Stimulated activated naive CD4-positive, alpha-beta T cell (primary cell): ENCODE measurements at regions not wholly inside any gene's neighbourhood (a gene's known extent, or its start where the extent isn't known, plus 50 kb on each side); places are given as distances from the start of the nearest gene placed in this dataset.

Experiments used
- DNase-seq, 6 experiments: peaks; one replicate each; lab custom pipeline; 2025; lab: John Stamatoyannopoulos, UW

DNA sequence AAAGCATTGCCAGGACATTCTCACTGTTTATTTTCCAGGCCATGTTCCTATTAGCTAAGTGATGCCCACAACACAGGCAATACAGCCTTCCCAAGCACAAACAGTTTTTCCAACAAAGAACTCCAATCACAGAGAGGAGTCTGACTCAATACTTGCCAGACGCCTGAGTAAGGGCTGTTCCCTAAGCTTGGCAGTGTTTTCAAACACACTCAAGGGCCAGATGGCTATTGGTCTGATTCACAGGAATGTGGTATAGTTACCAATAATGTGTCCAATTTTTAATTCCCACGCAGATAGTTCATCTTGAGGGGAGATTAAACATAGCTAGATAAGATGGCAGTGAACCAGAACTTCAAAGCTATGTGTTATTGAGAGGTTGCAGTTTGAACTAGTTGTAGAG, 381.0 kb downstream of the SNAPC1 start:
- DNase-seq, result no peak

- DNase-seq, result no peak
Observed at GRCh38 chr14:62144863-62145262, 382.6 kb downstream of the SNAPC1 start.

- no peak for DNase-seq
Observed at GRCh38 chr14:62146030-62146429, 383.8 kb downstream of the SNAPC1 start.

DNA sequence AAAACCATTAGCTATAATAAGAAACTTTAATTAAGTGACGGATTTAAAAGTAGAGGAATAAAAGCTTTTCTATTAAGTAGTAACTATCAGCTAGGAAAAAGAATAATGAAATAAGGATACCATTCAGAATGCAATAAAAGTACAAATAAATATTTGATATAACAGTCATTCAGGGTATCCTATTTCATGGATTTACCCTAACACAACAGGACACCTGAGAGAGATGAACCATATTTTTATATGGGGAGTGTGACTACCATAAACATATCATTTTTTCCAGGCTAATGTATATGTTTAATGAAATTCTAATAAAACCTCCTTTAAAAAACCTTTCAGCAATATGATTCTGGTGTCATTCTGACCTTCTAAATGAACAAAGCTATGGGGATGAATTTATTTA, 393.8 kb downstream of the SNAPC1 start:
- no peak for DNase-seq

DNA sequence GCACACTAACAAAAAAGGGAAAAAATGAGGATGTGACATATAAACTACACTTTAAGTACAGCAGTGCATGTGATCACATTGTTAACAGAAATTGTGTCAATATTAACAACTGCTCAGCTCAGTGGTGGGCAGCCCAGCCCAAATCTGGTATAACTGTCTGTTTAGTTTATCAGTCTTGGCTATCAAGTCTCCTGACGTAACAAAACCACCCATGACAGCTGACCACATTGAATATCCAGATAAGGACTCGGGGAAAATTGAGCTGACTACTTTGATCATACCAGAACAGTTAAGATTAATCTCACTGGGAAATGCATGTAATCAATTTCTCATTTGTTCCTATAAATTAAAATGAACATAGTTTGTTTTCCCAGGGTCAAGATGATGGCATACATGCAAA, 396.6 kb downstream of the SNAPC1 start:
- DNase-seq, result no peak

- DNase-seq, result no peak
Observed at GRCh38 chr14:62159314-62159713, 397.1 kb downstream of the SNAPC1 start.

DNA sequence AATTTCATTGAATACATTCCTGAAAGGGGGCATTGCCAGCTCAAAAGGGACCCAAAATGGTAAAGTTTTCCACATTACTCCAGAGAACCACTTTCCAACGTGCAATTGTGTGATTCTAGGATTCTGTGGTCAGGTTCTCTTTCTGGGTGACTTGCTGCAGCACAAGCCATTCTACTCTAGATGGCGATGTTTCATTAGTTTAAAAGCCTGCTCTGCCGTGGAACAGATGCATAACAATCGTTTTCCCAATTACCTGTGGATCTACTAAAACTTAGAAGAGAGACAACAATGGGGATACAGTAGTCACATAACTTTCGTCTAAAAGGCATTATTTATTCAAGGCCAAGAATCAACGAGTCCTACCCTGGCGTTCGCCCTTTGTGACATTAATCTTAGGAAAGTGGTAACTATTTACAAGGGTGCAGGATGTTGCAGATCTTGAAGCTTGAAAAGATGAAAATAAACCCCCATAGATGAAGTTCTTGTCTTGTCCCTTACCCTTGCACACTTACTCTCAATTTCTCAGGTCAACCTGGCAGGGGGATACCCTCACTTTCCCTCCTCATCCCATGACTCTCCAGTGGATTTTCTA, 400.9 kb downstream of the SNAPC1 start:
- peak in 1 of 6 experiments; percentile 8 for DNase-seq

DNA sequence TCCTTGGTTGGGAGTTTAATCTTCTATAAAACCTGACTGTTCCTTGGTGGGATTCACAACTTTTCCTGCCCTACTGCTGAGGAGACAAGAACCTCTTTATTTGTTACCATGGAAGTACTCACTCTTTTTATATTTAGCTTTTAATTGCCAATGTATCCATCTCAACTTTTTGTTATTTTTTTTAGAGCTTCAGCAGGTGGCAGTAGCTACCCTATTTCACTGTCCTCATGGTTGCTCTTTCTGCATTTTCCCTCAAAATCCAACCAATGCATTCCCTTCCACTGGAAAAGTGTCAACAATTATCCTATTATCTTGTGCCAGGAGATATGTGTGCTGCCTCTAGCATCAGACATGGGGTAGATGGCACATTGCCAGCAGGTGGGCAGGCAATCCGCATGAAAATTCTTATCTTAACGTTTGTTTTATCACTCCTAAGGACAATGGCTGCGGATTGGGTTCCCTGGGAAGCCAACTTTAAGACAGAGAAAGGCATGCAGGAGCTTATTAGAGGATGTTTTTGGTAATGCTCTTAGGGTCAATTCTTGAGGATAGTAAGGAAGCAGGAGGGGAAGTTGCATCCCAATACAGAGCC, 406.4 kb downstream of the SNAPC1 start:
- no peak for DNase-seq

DNA sequence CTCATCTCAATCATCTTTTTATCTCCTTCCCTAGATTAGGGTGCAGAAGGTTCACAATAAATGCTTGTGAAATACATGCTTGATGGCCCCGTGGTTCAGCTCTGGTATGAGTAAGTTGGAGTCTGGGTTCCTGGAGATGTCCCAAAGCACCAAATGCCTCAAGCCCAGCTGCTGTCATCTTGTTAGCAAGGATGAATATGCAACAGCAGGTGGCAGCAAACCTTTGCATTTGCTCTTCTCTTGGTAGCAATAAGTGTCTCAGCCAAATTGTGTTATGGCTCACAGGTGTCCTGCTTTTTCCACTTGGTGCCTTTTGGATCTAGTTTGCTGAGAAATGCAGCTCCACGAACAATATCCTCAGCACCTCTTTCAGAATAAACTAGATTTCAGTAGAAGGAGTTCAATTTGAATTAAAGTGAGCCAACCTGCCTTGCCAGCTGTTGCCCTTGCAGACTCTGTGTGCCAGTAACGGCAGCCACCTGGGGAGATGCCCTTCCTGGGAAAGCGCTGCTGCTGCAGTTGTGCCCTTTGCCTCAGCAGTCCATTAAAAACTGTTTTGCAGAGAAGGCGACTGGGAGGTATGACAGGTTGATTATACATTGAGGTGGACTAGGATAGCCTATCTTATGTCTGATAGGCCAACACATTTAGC, 417.3 kb downstream of the SNAPC1 start:
- DNase-seq, result no peak

GRCh38 chr14:62181591-62181990, 419.4 kb downstream of the SNAPC1 start:
- DNase-seq, result no peak

DNA sequence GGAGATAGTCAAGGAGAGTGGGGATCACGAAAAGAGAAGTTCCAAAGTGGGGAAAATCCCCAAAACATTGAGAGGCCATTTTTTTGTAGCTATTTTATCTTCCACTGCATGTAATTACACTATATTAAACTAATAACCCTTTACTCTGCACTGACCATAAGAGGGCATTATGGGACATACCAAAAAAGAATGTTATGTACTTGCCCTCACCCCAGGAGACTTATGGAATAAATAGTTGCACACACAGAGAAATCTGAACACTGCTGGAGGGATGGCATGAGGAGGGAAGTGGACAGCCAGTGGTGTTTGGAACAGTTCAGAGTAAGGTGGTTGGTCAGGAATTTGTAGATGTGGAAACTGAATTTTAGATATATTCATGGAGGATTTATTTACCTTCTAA, 422.9 kb downstream of the SNAPC1 start:
- no peak for DNase-seq

- DNase-seq, result no peak
Observed at GRCh38 chr14:62187265-62187664, 425.0 kb downstream of the SNAPC1 start.

DNA sequence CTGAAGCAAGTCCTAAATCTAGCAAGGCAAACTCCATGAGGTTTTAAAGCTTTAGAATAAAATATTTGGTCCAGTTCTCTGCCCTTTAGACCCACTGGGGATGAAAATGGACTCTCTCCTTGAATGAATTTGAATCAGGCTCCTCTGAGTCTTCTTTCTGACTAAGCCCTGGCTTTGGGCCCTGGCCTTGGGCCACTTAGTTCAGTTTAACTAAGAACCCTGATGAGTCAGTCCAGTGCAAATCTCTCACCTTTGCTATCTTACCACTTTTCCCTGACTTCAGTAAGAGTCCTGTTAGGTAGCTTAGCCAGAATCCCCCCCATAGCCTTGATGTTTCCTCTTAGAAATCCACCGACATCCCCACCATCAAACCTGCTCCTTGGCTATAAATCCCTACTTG, 427.5 kb downstream of the SNAPC1 start:
- no peak for DNase-seq

DNA sequence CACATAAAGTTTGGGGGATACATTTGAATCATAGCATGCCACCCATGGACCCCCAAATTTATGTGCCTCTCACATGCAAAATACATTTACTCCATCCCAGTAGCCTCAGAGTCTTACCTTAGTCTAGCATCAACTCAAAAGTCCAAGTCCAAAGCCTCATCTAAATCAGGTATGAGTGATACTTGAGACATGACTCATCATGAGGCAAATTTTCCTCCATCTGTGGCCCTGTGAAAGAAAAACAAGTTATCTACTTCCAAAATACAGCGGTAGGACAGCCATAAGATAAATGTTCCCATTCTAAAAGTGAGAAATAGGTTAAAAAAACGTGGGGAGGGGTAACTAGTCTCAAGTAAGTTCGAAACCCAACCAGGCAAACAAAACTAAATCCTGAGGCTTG, 444.2 kb downstream of the SNAPC1 start:
- DNase-seq, result no peak

DNA sequence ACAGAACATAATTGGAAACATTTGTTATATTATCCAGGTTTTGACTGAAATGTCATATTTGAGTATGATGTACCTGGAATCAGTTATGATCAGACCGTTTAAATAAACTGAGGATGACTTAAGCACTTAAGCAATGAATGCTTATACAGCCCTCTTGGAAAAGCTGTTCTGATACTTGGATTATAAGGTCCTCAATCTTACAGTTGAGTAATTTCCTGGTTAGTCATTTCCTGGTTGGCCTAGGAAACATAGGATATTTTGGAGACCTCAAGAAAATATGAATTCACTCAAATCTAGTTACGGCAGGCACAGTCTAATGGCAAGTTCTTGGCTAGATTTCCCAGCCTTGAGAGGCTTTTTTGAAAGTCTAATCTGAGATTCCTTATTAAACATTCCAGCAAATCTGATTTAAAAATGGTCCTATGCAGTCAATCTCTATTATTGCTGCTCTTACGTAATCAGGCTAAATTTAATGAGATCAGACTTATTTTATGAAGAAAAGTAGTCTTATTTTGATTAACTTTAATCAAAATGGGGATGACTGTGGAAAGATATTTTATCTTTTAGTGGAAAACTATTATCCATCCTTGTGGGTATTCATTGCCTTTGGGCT, 447.2 kb downstream of the SNAPC1 start:
- no peak for DNase-seq

DNA sequence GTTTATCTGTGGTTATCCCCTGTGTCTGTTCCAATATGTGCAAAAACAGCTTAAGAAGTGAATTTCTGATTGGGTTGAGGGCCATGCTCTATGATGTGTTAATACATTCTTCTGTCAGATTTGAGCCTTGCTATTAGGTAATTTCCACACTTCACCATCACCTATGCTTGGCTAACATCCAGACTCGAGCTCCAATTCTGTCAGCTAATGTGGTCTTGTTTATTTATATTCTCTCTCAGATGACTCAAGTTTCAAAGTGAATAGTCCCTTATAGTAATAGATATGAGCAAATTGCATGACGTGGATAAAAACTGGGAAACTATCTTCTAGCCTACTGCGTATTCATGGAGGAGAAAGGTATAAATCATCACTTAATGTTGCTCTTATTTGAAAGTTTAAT, 451.3 kb downstream of the SNAPC1 start:
- no peak for DNase-seq

- DNase-seq, result no peak
Observed at GRCh38 chr14:62216121-62216520, 453.9 kb downstream of the SNAPC1 start.

- no peak for DNase-seq
Observed at GRCh38 chr14:62234849-62235248, 472.6 kb downstream of the SNAPC1 start.

- DNase-seq, result no peak
Observed at GRCh38 chr14:62244221-62244620, 482.0 kb downstream of the SNAPC1 start.

DNA sequence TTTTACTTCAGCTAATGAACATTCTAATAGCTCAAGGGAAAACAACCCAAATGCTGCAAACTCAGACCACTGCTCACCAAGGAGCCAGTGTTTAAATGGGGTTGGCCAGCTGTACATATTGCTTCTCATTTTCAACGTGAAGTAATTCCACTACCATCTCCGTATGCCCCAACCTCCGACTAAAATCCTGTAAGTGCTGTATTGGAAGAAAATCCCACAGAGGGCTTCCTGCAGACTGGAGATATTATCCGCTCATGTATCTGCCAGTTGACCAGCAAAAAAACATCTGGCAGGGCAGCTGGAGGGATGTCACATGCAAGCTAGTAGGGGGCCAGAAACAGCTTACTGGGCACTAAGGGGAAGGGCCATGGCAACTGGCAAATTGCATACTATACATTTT, 485.0 kb downstream of the SNAPC1 start:
- no peak for DNase-seq

GRCh38 chr14:62251237-62251636, 489.0 kb downstream of the SNAPC1 start:
- no peak for DNase-seq

DNA sequence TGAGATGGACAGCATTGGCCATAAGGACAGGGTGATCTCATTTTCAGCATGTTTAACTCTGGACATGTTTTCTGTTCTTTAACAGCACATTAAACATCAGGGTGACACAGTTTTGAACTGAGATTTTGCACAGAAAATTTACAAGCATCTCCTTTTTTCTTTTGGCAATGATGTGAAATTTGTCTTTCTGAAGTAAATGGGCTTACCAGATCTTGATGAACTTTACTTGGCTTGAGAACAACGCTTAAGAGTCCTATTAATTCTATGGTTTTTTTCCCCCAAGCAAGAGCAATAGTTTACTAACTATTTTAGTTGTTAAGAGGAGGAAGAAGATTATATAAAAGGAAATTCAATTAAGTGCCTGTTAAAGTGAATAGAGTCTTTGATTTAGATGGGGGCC, 491.0 kb downstream of the SNAPC1 start:
- no peak for DNase-seq

- DNase-seq, result no peak
Observed at GRCh38 chr14:62253911-62254310, 491.7 kb downstream of the SNAPC1 start.
